ENCODE measurements at regions not wholly inside any gene's neighbourhood (a gene's known extent, or its start where the extent isn't known, plus 50 kb on each side); places are given as distances from the start of the nearest gene placed in this dataset.

- TF ChIP-seq CTCF (IDR thresholded peaks at IDR 0.05) (no peak), POLR2A (IDR thresholded peaks at IDR 0.05) (no peak)
These were observed 143.3 kb upstream of the ID2 start for GRCh38 chr2:8538531-8538930.
